WTC11 (cell line): ENCODE measurements at regions not wholly inside any gene's neighbourhood (a gene's known extent, or its start where the extent isn't known, plus 50 kb on each side); places are given as distances from the start of the nearest gene placed in this dataset.

ENCODE experiments used
- ATAC-seq: fragments of 200-7000 bp; cut with Tn5 transposase; 2 replicates; pipeline ENCODE4 v1.10.0; 2021; ENCODE audit warnings: mild to moderate bottlenecking, moderate library complexity
- CTCF ChIA-PET: fragments of 300-600 bp; sonication (Branson Sonifier 250); formaldehyde crosslinking; loops from one replicate; lab custom pipeline; 2021; ENCODE audit warnings: antibody characterized with exemption; lab: Charles Lee
- POLR2A ChIA-PET: fragments of 350-600 bp; sonication (Branson Sonifier 250); formaldehyde crosslinking; loops from one replicate; lab custom pipeline; 2021; ENCODE audit warnings: antibody characterized with exemption; lab: Charles Lee
- DNase-seq: peaks from one replicate; pipeline ENCODE4 v3.0.0; 2021; ENCODE audit warnings: low spot score
- H3K27ac Mint-ChIP-seq: 2 replicates; pipeline ENCODE4 v1.8.0; 2021; ENCODE audit warnings: mixed read lengths
- H3K27me3 Mint-ChIP-seq: 2 replicates; pipeline ENCODE4 v1.8.0; 2021; ENCODE audit warnings: low read depth, mild to moderate bottlenecking, moderate library complexity, mixed read lengths
- H3K36me3 Mint-ChIP-seq: 2 replicates; pipeline ENCODE4 v1.8.0; 2021; ENCODE audit warnings: mixed read lengths
- H3K4me1 Mint-ChIP-seq: 2 replicates; pipeline ENCODE4 v1.8.0; 2022; ENCODE audit warnings: mixed read lengths
- H3K4me3 Mint-ChIP-seq: 2 replicates; pipeline ENCODE4 v1.8.0; 2021; ENCODE audit warnings: mild to moderate bottlenecking, moderate library complexity, mixed read lengths
- H3K9me3 Mint-ChIP-seq: 2 replicates; pipeline ENCODE4 v1.8.0; 2021; ENCODE audit warnings: mixed read lengths
- ATF1 ChIP-seq: sonication (generic); formaldehyde crosslinking; IDR thresholded peaks from 2 replicates; pipeline ENCODE4 v1.8.1; 2023; ENCODE audit warnings: mild to moderate bottlenecking, moderate library complexity, missing genetic modification reagents
- CREM ChIP-seq: sonication (generic); formaldehyde crosslinking; IDR thresholded peaks from 2 replicates; pipeline ENCODE4 v1.8.1; 2022; ENCODE audit warnings: mild to moderate bottlenecking, missing genetic modification reagents, moderate library complexity
- EMX1 ChIP-seq: fragments of 250-450 bp; sonication (Bioruptor Pico); IDR thresholded peaks from 2 replicates; pipeline ENCODE4 v1.8.0; 2021; ENCODE audit warnings: mild to moderate bottlenecking
- FOXK1 ChIP-seq: sonication (generic); formaldehyde crosslinking; IDR thresholded peaks from 2 replicates; pipeline ENCODE4 v1.8.0; 2022; ENCODE audit warnings: mild to moderate bottlenecking, moderate library complexity, missing genetic modification reagents
- NFYB ChIP-seq: sonication (generic); formaldehyde crosslinking; conservative IDR thresholded peaks from 2 replicates; pipeline ENCODE4 v1.8.0; 2022; ENCODE audit warnings: low read depth, missing genetic modification reagents
- NR1H2 ChIP-seq: sonication (generic); formaldehyde crosslinking; IDR thresholded peaks from 2 replicates; pipeline ENCODE4 v1.9.0; 2021; ENCODE audit warnings: mild to moderate bottlenecking, moderate library complexity, missing genetic modification reagents
- PRRX2 ChIP-seq: fragments of 250-450 bp; sonication (Bioruptor Pico); IDR thresholded peaks from 2 replicates; pipeline ENCODE4 v1.8.0; 2021; ENCODE audit warnings: mild to moderate bottlenecking
- SOX15 ChIP-seq: fragments of 250-450 bp; sonication (Bioruptor Pico); IDR thresholded peaks from 2 replicates; pipeline ENCODE4 v1.9.0; 2021; ENCODE audit warnings: mild to moderate bottlenecking
- ZBTB21 ChIP-seq: sonication (generic); formaldehyde crosslinking; IDR thresholded peaks from 2 replicates; pipeline ENCODE4 v1.8.1; 2023; ENCODE audit warnings: mild to moderate bottlenecking, missing genetic modification reagents, borderline replicate concordance
- ZNF396 ChIP-seq: fragments of 250-450 bp; sonication (Bioruptor Pico); IDR thresholded peaks from 2 replicates; pipeline ENCODE4 v1.8.0; 2021; ENCODE audit warnings: mild to moderate bottlenecking, moderate library complexity, borderline replicate concordance
- TF ChIP-seq, protein P1 (sequence below): fragments of 250-450 bp; sonication (Bioruptor Pico); IDR thresholded peaks from 2 replicates; pipeline ENCODE4 v1.9.0; 2021; ENCODE audit warnings: mild to moderate bottlenecking
- TF ChIP-seq, protein P2 (sequence below): sonication (generic); formaldehyde crosslinking; IDR thresholded peaks from 2 replicates; pipeline ENCODE4 v1.8.0; 2022; ENCODE audit warnings: mild to moderate bottlenecking, missing genetic modification reagents
- TF ChIP-seq, protein P3 (sequence below): sonication (generic); formaldehyde crosslinking; IDR thresholded peaks from 2 replicates; pipeline ENCODE4 v1.8.0; 2022; ENCODE audit warnings: mild to moderate bottlenecking, missing genetic modification reagents
- TF ChIP-seq, protein P4 (sequence below): sonication (generic); formaldehyde crosslinking; IDR thresholded peaks from 2 replicates; pipeline ENCODE4 v1.8.0; 2023; ENCODE audit warnings: missing genetic modification reagents, mild to moderate bottlenecking, borderline replicate concordance
- TF ChIP-seq, protein P5 (sequence below): sonication (generic); formaldehyde crosslinking; conservative IDR thresholded peaks from 2 replicates; pipeline ENCODE4 v1.8.1; 2022; ENCODE audit warnings: mild to moderate bottlenecking, missing genetic modification reagents
- TF ChIP-seq, protein P6 (sequence below): fragments of 250-450 bp; sonication (Bioruptor Pico); IDR thresholded peaks from 2 replicates; pipeline ENCODE4 v2.1.2; 2022; ENCODE audit warnings: mild to moderate bottlenecking, moderate library complexity
- TF ChIP-seq, protein P7 (sequence below): sonication (generic); formaldehyde crosslinking; IDR thresholded peaks from 2 replicates; pipeline ENCODE4 v1.8.1; 2023; ENCODE audit warnings: mild to moderate bottlenecking, missing genetic modification reagents
- TF ChIP-seq, protein P8 (sequence below): sonication (generic); formaldehyde crosslinking; IDR thresholded peaks from 2 replicates; pipeline ENCODE4 v1.8.1; 2023; ENCODE audit warnings: mild to moderate bottlenecking, moderate library complexity, missing genetic modification reagents
- TF ChIP-seq, protein P9 (sequence below): sonication (generic); formaldehyde crosslinking; IDR thresholded peaks from 2 replicates; pipeline ENCODE4 v1.8.1; 2022; ENCODE audit warnings: low read depth, missing genetic modification reagents, borderline replicate concordance

DNA sequence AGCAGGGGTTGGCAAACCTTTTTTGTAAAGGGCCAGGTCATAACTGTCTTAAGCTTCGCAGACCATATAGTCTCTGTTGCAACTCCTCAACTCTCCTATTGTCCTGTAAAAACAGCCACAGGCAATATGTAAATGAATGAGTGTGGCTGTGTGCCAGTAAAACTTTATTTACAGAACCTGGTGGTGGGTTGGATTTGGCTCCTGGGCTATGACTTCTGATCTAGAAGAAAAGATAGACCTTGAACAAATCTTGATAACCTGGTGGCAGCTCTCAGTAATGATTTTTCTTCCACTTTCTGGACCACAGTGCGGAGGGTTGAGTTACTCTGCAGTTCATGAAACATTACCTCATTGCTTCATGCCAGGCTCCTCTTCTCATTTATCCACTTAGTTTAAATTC is 139.3 kb downstream of the MYCN start (continued):
- TF ChIP-seq, protein P1, sequence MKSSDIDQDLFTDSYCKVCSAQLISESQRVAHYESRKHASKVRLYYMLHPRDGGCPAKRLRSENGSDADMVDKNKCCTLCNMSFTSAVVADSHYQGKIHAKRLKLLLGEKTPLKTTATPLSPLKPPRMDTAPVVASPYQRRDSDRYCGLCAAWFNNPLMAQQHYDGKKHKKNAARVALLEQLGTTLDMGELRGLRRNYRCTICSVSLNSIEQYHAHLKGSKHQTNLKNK (CRISPR knock-in tag) = no peak
- TF ChIP-seq SOX15 (CRISPR knock-in tag) = no peak

DNA sequence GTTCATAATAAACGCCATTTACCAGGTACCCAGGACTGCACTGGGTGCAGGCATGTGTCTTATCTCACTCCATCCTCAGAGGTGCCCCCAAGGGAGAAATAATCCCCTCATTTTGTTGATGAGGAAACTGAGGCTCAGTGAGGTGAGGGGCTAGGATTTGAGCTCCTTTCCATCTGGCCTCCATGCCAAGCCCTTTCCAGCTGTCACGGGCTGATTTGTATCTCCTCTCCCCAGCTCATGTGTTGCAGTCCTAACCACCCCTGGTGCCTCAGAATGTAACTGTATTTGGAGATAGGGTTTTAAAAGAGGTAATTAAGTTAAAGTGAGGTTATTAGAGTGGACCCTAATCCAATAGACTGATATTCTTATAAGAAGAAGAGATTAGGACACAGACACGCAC is 137.3 kb downstream of the MYCN start:
- ChIA-PET POLR2A (no interaction called here), CTCF (no interaction called here)
- H3K36me3 Mint-ChIP-seq = peaks cover 3% of the 10 kb centered on the region
- peaks cover 20% of the 10 kb centered on the region for H3K4me1 Mint-ChIP-seq
- ATAC-seq (no peak), DNase-seq (no peak)
- TF ChIP-seq CREM (no peak), NFYB (CRISPR knock-in tag) (no peak), PRRX2 (no peak), ZNF396 (CRISPR knock-in tag) (no peak), EMX1 (CRISPR knock-in tag) (no peak), ATF1 (CRISPR knock-in tag) (no peak), ZBTB21 (CRISPR knock-in tag) (no peak), FOXK1 (CRISPR knock-in tag) (no peak), NR1H2 (CRISPR knock-in tag) (no peak)
- TF ChIP-seq, protein P2, sequence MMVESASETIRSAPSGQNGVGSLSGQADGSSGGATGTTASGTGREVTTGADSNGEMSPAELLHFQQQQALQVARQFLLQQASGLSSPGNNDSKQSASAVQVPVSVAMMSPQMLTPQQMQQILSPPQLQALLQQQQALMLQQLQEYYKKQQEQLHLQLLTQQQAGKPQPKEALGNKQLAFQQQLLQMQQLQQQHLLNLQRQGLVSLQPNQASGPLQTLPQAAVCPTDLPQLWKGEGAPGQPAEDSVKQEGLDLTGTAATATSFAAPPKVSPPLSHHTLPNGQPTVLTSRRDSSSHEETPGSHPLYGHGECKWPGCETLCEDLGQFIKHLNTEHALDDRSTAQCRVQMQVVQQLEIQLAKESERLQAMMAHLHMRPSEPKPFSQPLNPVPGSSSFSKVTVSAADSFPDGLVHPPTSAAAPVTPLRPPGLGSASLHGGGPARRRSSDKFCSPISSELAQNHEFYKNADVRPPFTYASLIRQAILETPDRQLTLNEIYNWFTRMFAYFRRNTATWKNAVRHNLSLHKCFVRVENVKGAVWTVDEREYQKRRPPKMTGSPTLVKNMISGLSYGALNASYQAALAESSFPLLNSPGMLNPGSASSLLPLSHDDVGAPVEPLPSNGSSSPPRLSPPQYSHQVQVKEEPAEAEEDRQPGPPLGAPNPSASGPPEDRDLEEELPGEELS (CRISPR knock-in tag) = no peak
- TF ChIP-seq, protein P1 (CRISPR knock-in tag) = no peak
- TF ChIP-seq, protein P3, sequence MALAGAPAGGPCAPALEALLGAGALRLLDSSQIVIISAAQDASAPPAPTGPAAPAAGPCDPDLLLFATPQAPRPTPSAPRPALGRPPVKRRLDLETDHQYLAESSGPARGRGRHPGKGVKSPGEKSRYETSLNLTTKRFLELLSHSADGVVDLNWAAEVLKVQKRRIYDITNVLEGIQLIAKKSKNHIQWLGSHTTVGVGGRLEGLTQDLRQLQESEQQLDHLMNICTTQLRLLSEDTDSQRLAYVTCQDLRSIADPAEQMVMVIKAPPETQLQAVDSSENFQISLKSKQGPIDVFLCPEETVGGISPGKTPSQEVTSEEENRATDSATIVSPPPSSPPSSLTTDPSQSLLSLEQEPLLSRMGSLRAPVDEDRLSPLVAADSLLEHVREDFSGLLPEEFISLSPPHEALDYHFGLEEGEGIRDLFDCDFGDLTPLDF (CRISPR knock-in tag) = no peak
- TF ChIP-seq, protein P4, sequence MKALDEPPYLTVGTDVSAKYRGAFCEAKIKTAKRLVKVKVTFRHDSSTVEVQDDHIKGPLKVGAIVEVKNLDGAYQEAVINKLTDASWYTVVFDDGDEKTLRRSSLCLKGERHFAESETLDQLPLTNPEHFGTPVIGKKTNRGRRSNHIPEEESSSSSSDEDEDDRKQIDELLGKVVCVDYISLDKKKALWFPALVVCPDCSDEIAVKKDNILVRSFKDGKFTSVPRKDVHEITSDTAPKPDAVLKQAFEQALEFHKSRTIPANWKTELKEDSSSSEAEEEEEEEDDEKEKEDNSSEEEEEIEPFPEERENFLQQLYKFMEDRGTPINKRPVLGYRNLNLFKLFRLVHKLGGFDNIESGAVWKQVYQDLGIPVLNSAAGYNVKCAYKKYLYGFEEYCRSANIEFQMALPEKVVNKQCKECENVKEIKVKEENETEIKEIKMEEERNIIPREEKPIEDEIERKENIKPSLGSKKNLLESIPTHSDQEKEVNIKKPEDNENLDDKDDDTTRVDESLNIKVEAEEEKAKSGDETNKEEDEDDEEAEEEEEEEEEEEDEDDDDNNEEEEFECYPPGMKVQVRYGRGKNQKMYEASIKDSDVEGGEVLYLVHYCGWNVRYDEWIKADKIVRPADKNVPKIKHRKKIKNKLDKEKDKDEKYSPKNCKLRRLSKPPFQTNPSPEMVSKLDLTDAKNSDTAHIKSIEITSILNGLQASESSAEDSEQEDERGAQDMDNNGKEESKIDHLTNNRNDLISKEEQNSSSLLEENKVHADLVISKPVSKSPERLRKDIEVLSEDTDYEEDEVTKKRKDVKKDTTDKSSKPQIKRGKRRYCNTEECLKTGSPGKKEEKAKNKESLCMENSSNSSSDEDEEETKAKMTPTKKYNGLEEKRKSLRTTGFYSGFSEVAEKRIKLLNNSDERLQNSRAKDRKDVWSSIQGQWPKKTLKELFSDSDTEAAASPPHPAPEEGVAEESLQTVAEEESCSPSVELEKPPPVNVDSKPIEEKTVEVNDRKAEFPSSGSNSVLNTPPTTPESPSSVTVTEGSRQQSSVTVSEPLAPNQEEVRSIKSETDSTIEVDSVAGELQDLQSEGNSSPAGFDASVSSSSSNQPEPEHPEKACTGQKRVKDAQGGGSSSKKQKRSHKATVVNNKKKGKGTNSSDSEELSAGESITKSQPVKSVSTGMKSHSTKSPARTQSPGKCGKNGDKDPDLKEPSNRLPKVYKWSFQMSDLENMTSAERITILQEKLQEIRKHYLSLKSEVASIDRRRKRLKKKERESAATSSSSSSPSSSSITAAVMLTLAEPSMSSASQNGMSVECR (CRISPR knock-in tag) = no peak
- TF ChIP-seq, protein P5, sequence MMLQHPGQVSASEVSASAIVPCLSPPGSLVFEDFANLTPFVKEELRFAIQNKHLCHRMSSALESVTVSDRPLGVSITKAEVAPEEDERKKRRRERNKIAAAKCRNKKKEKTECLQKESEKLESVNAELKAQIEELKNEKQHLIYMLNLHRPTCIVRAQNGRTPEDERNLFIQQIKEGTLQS (CRISPR knock-in tag) = no peak
- TF ChIP-seq, protein P6, sequence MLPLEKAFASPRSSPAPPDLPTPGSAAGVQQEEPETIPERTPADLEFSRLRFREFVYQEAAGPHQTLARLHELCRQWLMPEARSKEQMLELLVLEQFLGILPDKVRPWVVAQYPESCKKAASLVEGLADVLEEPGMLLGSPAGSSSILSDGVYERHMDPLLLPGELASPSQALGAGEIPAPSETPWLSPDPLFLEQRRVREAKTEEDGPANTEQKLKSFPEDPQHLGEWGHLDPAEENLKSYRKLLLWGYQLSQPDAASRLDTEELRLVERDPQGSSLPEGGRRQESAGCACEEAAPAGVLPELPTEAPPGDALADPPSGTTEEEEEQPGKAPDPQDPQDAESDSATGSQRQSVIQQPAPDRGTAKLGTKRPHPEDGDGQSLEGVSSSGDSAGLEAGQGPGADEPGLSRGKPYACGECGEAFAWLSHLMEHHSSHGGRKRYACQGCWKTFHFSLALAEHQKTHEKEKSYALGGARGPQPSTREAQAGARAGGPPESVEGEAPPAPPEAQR (CRISPR knock-in tag) = no peak
- TF ChIP-seq, protein P7, sequence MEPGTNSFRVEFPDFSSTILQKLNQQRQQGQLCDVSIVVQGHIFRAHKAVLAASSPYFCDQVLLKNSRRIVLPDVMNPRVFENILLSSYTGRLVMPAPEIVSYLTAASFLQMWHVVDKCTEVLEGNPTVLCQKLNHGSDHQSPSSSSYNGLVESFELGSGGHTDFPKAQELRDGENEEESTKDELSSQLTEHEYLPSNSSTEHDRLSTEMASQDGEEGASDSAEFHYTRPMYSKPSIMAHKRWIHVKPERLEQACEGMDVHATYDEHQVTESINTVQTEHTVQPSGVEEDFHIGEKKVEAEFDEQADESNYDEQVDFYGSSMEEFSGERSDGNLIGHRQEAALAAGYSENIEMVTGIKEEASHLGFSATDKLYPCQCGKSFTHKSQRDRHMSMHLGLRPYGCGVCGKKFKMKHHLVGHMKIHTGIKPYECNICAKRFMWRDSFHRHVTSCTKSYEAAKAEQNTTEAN (CRISPR knock-in tag) = no peak
- TF ChIP-seq, protein P8, sequence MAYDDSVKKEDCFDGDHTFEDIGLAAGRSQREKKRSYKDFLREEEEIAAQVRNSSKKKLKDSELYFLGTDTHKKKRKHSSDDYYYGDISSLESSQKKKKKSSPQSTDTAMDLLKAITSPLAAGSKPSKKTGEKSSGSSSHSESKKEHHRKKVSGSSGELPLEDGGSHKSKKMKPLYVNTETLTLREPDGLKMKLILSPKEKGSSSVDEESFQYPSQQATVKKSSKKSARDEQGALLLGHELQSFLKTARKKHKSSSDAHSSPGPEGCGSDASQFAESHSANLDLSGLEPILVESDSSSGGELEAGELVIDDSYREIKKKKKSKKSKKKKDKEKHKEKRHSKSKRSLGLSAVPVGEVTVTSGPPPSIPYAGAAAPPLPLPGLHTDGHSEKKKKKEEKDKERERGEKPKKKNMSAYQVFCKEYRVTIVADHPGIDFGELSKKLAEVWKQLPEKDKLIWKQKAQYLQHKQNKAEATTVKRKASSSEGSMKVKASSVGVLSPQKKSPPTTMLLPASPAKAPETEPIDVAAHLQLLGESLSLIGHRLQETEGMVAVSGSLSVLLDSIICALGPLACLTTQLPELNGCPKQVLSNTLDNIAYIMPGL (CRISPR knock-in tag) = no peak
- TF ChIP-seq, protein P9, sequence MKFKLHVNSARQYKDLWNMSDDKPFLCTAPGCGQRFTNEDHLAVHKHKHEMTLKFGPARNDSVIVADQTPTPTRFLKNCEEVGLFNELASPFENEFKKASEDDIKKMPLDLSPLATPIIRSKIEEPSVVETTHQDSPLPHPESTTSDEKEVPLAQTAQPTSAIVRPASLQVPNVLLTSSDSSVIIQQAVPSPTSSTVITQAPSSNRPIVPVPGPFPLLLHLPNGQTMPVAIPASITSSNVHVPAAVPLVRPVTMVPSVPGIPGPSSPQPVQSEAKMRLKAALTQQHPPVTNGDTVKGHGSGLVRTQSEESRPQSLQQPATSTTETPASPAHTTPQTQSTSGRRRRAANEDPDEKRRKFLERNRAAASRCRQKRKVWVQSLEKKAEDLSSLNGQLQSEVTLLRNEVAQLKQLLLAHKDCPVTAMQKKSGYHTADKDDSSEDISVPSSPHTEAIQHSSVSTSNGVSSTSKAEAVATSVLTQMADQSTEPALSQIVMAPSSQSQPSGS = no peak
- peaks cover 4% of the 10 kb centered on the region for H3K9me3 Mint-ChIP-seq
- H3K27ac Mint-ChIP-seq = no peak overlapping the region
- H3K27me3 Mint-ChIP-seq = no peaks in the 10 kb centered on the region
- no peak overlapping the region for H3K4me3 Mint-ChIP-seq
